CD4-positive, alpha-beta T cell treated with Interferon alpha-2 for 1 hour (primary cell): ENCODE measurements at regions not wholly inside any gene's neighbourhood (a gene's known extent, or its start where the extent isn't known, plus 50 kb on each side); places are given as distances from the start of the nearest gene placed in this dataset.
"Not testable (repeated sequence)": the region's sequence is repeated elsewhere in the genome, so short reads cannot be mapped to it uniquely, and the experiment has no call there.

Experiments used
- DNase-seq, 2 donors: peaks; one replicate each; pipeline ENCODE4 v3.0.0-alpha.2; 2020 to 2022

DNA sequence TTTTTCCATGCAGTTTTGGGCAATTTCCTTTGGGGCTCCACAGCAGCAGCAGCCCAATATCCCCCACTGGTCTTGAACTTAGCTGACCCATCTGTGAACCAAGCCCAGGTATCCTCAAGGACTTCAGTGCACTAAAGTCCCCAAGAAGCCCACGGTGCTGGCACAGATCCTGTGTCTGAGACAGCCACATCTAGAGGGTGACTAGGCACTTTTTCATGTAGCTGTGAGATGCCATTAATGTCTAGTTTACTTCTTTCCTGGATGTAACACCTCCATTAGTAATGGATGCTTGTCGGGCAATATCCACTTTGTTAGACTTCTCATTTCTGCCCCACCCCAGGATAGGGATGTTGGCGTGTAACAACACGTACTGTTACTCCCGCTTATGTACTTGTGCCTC, 117.9 kb downstream of the GPCPD1 start:
- DNase-seq: no peak

DNA sequence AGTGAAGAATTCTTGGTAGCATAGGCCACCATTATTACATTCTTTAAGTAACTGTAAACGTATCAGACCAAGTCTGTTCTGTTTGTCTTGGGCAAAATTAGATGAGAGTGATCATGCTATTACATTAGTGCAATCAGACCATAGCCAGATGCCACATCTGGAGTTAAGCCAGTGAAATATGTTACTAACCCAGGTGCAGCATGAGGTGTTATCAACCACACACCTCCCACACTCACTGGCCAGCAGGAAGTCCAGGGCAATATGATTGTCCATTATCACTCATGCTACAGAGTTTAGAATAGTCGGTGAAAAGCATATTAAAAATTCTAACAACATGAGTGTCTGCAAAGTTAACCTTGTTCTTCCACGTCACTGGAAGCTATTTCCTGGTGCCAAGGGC, 119.4 kb downstream of the GPCPD1 start:
- no peak for DNase-seq

DNA sequence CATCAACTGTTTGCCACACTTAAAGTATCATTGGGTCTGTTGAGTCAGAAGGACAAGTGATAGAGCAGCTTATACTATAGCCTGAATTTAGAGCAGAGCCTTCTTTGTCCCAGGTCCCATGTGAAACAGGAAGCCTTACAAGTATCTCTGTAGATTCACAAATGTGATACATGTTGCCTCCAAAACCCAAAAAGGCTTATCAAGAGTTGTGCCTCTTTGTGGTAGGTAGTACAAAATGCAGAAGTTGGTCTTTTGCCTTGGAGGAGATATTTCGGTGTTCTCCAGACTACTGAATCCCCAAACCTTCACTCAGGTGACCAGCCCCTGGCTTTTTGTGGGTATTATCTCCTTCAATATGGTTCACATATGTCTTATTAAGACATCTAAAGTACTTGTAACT, 121.2 kb downstream of the GPCPD1 start:
- DNase-seq: no peak

DNA sequence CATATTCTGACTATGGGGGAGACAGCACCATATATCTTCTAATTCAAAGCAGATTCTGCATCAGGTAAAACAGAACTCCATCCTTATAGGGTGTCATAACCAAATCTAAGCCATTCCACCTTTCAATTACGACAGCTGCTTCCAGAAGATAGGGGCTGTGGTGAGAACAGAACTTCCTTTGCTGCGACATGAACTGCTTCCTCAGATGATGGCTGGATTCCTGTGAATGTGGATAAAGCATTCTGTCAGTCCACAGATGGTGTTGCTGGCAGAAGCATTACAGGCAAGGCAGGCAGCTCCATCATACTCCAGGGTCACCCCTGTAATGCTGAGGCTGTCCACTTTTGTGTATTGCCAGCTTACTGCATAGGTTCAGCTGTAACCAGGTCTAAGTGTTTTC, 122.0 kb downstream of the GPCPD1 start:
- DNase-seq: no peak

DNA sequence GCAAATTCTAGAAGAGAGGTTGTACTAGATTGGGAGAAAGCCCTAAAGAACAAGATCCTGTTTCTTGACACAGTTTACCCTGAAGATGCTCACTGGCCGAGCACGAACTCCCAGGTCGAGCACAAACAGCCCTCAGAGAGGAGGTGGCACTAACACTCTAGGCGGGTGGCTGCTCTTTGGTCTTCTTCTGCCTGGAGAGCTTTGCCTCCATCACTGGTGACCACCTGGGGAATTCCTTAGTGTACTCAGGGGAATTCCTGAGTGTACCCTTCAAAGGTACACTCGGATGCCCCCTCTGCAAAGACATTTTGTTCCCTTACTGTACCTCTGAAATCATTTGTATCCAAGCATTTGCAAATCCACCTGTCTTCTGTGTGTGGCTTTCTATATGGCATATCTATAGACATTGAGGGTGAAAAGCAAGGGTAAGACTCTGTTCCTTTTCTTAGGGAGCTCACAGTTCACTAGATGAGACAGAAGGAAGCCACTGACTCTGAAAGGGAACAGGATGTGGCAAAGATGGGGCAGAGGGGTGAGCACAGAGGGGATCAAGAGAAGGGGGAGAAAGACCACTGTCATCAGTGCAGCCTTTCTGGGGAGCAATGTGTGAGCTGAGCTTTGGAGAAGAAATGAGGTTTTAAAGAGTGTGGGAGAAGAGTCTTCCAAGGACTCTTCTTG, 124.3 kb downstream of the GPCPD1 start:
- no peak for DNase-seq

DNA sequence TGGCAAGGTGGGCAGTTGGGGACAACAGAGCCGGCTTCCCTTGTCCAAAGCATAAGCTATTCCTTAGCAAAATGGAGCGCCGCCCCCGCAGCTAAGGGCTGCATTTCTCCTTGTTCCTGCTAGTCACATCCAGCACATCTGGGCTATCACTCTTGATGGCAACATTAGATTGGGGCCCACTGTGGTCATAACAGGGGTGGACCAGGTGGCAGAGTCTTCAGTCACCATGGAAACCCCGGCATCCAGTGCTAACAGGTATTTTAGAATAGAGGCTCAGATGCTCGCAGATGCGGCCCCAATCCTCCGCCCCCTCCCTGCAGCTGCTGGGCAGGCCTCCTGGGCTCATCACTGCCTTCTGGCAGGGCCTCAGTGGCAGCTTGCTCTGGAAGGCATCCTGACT, 125.9 kb downstream of the GPCPD1 start:
- DNase-seq: no peak

DNA sequence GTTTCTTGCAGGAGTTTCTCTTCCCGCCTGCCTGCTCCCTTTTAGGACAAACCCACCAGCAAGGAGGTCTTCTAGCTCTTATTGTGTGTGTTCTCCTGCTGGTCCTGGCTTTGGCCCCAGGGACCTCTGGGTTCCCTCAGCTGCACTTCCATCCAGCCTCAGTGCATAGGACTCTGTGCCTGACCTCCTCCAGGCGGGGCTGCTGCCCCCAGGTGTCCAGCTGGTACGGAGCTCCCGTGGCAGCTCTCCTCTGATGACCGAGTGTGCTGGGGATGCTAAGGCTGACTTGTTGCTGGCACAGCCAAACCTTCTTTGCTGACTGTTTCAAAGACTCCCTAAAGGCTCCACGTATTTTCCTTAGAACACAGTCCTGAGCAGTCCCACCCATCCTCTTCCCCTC, 126.5 kb downstream of the GPCPD1 start:
- DNase-seq: no peak

DNA sequence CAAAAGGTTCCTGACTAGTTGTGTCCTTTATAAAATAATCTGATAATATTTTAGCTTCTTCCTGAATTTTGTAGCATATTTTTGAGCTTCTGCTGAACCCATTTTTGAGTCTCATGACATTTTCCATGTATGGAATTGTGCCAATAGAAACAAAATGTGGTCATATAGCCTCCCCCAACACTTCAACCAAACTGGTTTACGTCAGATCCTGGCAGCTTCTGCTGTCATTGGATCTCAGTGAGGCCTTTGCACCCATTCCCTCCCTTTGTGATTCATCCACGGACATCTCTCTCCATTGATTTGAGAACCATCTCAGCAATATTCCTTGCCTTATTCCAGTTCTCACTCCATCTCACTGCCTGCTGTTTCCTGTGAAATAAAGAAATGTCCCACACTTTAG, 128.0 kb downstream of the GPCPD1 start:
- no peak for DNase-seq

DNA sequence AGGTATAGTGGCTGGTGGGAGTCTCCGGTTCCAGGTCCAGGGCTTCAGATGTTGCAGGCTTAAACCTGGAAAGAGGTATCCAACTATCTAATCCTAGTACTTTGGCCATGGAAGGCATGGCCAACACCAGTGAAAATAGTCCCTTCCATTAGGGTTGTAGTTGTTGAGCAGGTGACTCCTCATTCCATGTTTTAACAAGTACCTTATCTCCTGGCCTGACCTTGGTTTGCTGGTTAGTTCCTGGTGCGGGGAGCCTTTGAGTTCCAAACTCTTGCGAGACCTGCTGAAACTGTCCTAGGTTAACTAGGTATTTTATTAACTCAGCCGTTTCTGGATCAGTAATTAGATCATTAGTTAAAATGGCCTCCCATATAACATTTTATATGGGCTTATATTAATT, 128.9 kb downstream of the GPCPD1 start:
- DNase-seq: no peak

DNA sequence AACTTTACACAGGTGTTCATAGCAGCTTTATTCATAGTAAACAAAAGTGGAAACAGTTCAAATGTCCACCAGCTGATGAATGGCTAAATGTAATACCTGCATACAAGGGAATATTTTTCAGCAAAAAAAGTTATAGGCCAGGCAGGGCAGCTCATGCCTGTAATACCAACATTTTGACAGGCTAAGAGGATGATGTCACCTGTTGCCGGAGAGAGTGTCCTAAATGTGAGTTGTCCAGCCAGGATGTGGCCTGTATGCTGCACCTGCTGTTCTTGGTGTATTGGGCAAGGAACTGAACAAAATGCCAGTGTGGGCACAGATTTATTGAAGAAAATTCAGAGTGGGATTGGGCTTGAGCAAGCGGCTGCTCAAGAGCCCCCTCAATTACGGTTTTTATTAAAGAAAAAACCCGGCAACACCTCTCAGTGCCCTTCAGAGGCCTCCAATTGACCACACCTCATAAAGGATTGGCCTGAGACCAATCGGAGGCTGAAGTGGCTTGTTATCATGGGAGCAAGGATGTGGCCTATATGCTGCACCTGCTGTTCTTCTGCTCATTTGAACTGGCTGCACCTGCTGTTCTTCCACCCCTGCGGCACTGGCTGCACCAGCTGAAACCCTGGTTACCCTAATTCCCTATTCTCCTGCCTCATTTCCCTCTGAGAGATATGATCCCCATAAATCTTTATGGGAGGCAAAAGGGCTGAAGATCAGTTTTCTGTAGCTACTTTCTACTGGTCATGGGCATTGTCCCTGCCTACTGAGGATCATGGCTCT, 129.8 kb downstream of the GPCPD1 start:
- DNase-seq: no peak

DNA sequence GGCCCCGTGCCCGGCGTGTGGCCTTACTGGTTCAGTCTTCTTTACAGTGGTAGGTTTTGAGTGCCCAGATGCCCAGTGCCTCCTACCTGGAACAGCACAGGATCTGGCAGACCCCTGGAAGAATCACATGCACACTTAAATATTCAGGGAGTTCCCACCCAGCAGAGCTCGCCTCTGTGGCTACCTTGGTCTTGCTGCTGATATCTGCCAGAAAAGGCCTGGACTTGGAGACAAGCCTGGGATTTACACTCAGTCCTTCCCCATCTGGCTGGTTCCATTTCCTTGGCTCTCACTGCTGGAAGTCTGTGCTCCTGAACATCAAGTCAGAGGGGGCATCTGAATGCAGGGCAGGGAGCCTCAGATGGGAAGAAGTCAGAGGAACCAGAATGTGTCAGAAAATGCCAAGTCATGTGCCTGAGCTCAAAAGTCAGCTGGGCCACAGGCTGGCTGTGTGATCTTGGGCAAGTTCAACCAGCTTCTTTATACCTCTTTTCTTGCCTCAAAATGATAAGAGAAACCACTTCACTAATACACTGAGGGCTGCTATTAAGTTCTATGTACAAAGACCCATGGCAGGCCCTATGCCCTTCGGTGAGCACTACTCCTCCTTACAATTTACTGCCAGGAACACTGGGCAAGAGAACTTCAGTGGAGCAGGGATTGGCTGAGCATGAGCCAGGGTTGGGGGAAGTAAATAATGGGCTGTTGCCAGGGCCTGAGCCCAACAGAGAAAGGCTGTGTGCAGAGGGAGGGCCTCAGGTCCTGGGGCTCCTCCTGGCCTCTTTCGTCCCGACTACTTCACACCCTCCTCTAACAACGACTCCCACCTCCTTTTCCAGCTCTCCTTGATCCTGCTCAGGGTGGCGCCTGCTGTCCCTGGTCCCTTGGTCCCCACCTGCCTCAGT, 135.9 kb downstream of the GPCPD1 start:
- DNase-seq: no peak

DNA sequence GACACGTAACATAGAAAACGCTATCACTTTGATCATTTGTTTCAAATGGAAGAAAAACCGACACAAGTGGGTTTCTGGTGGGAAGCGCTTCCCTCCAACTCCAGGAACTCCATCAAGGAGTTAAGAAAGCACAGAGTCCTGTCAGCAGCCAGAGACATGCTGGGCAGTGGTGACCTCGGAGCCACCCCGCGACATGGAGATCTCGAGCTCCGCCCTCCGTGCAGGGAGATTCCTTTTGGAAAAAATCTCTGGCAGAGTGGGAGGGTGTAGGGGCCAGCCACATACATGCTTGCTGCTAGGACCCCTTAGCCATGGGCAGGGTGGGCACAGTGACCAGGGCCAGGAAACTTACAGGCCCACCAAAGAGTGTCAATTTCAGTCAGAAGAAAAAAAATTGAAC, 138.9 kb downstream of the GPCPD1 start:
- DNase-seq: not testable (repeated sequence)

DNA sequence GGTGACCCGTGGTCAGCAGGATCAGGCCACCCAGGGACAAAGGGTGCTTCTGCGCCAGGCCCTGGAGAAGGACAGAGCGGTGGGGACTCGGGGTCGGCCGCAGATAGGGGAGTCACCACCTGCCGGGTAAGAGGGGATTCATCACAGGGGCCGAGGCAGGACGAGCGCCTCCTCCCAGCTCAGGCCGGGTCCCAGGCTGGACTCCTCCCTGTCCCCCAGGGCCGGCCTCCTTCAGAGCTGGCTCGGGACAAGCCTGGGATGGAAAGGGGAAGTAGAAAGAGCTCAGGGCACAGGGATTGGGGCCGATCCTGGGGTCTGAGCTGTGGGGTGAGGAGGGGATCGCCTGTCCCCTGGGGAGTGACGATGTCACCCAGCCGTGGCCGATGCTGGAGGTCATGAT, 139.4 kb downstream of the GPCPD1 start:
- DNase-seq: no peak

DNA sequence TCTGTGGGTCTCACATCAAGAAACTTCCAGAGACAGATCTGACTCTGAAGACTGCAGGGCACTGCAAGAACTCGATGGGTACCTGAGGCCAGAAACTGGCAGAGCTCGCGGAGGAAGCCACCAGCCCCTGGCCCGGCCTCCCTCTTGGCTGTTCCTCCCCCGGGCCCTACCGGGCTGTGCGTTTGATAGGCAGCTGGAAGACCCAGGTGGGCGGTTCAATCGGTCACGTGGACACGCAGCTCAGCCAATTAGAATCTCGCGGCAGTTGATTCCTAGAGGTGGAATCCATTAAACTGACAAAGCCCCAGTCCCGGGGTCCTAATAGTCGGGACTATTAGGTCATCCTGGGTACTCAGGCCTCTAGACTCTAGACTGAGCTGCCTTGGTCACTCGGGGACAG, 139.9 kb downstream of the GPCPD1 start:
- no peak for DNase-seq

DNA sequence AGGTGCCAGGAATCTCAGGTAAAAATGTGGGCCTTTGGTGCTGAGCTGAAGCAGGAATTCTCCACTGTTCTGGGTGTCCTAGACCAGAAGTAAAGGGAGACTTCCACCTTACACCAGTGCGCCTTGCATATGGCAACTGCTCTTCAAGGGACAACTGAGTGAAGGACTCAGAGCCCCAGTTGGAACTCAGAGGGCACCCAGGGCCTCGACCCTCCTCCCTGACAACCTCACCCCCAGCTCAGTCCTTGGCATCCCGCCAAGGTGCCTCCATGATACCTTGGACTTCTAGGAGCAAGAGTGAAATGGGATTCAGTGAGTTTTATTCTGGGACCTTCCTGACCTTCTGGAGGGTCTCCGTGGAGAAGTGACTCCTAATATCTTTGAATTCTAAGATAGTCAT, 140.3 kb downstream of the GPCPD1 start:
- no peak for DNase-seq

DNA sequence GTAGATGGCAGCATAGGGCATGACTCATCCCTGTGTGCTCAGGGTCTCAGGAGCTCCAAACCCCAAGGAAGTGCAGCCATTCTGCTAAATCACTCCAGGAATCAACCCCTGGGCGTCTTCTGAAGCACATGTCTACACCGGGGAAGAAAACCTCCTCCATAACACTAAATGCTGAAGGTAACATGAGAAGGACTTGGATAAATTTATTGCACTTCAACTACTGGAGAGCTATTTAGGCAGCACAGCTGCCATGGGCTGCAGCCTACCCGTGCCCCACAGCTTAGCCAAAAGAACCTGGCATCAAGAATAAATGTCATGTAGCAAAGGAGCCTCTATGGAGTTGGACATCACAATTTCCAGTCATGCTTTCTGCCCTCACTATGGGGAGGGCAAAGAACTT, 141.7 kb downstream of the GPCPD1 start:
- DNase-seq: no peak

DNA sequence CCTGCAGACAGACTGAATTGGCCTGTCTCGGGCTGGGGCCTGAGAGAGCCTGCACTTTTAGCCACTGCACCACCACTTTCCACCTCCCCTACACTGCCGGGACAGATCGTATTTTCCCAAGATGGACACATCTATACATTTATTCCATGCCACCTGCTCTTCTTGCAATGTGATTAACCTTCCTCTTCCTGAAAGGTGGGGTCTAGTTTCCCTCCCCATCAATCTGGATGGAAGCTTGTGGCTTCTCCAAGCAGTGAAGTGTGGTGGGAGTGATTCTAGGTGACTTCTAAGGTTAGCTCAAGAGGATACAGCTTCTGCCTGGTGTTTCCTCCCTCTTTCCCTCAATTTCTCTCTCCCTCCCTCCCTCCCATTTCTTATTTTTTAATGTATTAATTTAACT, 143.7 kb downstream of the GPCPD1 start:
- DNase-seq: no peak

DNA sequence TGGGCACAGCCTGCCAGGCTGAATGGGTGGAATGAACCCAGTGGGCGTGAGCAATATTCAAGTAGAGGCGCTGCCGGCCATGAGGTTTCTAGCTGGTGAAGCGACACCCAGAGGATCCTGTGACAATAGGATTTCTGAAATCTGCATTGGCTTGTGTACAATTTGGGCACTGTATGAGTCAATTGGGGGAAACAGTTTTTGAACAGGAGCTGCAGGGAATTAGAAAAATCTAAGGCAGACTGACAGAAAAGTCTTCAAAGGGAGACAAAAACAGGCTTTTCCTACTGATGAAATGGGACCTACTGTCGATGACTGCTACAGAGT, 145.2 kb downstream of the GPCPD1 start:
- DNase-seq: no peak

DNA sequence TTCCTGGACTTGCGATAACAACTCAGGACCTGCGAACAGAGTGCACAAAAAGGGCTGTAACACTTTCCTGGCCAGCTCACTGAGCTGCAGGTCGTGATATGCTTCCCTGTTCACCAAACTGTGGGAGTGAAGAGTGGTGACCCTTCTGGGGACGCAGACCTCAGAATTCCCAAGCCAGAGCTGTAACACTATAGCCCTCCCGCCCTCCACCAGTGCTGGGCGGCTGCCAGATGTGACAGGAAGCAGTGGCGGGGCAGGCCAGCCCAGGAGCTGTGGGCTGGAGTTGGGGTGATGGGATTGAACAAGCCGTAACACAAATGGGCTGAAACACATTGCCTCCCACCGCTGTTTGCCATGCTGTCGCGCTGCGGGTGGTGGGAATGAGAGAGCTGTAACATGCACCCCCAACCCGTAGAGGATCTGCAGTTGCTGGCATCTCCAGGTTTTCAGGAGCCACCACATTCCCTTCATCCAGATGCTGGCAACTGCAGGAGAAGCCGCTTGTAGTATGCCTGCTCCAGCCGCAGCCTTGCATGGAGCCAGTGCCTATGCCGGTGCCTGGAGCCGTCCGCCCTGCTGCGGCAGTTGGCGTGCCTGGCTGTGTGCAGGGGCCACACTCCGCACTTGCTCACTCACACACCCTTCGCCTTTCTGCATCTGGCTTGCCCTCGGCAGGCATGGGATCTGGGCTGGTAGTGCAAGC, 145.8 kb downstream of the GPCPD1 start:
- DNase-seq: no peak

DNA sequence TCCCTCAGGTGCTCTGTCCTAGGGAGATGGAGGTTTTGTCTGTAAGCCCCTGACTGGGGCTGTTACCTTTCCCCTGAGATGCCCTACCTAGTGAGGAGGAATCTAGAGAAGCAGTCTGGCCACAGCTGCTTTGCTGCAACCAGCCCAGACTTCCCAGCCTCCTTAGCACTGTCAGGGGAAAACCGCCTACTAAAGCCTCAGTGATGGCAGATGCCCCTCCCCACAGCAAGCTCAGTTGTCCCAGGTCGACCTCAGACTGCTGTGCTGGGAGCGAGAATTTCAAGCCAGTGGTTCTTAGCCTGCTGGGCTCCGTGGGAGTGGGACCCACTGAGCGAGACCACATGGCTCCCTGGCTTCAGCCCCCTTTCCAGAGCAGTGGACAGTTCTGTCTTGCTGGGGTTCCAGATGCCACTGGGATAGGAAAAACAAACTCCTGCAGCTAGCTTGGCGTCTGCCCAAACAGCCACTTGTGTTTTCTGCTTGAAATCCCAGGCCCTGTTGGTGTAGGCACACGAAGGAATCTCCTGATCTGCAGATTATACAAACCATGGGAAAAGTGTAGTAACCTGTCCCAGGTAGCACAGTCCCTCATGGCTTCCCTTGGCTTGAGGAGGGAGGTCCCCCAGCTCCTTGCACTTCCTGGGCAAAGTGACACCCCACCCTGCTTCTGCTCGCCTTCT, 146.4 kb upstream of the PROKR2 start:
- no peak for DNase-seq

DNA sequence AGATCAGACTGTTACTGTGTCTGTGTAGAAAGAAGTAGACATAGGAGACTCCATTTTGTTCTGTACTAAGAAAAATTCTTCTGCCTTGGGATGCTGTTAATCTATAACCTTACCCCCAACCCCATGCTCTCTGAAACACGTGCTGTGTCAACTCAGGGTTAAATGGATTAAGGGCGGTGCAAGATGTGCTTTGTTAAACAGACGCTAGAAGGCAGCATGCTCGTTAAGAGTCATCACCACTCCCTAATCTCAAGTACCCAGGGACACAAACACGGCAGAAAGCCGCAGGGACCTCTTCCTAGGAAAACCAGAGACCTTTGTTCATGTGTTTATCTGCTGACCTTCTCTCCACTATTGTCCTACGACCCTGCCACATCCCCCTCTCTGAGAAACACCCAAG, 137.0 kb upstream of the PROKR2 start:
- not testable (repeated sequence) for DNase-seq

DNA sequence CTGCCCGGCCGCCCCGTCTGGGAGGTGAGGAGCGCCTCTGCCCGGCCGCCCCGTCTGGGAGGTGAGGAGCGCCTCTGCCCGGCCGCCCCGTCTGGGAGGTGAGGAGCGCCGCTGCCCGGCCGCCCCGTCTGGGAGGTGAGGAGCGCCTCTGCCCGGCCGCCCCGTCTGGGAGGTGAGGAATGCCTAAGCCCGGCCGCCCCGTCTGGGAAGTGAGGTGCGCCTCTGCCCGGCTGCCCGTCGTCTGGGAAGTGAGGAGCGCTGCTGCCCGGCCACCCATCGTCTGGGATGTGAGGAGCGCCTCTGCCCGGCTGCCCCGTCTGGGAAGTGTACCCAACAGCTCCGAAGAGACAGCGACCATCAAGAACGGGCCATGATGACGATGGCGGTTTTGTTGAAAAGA, 136.6 kb upstream of the PROKR2 start:
- DNase-seq: not testable (repeated sequence)

DNA sequence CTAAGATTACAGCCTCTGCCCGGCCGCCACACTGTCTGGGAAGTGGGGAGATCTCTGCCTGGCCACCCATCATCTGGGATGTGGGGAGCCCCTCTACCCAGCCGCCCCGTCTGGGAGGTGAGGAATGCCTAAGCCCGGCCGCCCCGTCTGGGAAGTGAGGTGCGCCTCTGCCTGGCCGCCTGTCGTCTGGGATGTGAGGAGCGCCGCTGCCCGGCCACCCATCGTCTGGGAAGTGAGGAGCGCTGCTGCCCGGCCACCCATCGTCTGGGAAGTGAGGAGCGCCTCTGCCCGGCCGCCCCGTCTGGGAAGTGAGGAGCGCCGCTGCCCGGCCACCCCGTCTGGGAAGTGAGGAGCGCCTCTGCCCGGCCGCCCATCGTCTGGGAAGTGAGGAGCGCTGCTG, 135.9 kb upstream of the PROKR2 start:
- not testable (repeated sequence) for DNase-seq
